ENCODE measurements at regions not wholly inside any gene's neighbourhood (a gene's known extent, or its start where the extent isn't known, plus 50 kb on each side); places are given as distances from the start of the nearest gene placed in this dataset.
"Not testable (repeated sequence)": the region's sequence is repeated elsewhere in the genome, so short reads cannot be mapped to it uniquely, and the experiment has no call there.

DNA sequence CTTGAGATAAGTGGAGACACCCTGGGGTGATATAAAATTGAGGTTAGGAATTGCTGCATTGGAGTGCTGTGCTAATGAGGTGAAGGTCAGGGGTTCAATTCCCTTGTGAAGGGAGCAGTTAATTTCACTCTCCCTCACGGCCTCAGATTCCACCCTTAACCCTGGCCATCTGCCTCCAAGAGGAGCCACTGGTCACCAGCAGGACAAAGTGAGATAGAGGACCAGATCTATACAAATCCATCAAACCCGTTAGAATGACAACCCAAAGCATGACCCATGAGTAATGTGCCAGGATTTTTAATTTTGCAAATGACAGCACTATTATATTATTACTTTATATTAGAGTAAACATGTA, 186.4 kb upstream of the IRF2BP2 start:
- H3K27ac ChIP-seq (ENCODE audit: low read depth, low read length, poor library complexity, severe bottlenecking); H3K9me3 ChIP-seq (ENCODE audit: low read depth, low read length, poor library complexity, severe bottlenecking); H3K27me3 ChIP-seq (replicated peaks; ENCODE audit: insufficient read depth, low read depth, low read length, poor library complexity); BruUV-seq (replicated peaks); POLR2A ChIA-PET (ENCODE audit: low non-redundant PET); H3K4me3 ChIP-seq (ENCODE audit: low read depth, low read length, poor library complexity, severe bottlenecking); DNase-seq (ENCODE audit: low spot score); H3K36me3 ChIP-seq (ENCODE audit: insufficient read depth, low read length, poor library complexity, severe bottlenecking); intact Hi-C loops (cut with micrococcal nuclease; ENCODE audit: unreplicated experiment); CTCF ChIA-PET; H3K4me1 ChIP-seq (ENCODE audit: insufficient read depth, low read length, poor library complexity, severe bottlenecking): not testable (repeated sequence)

DNA sequence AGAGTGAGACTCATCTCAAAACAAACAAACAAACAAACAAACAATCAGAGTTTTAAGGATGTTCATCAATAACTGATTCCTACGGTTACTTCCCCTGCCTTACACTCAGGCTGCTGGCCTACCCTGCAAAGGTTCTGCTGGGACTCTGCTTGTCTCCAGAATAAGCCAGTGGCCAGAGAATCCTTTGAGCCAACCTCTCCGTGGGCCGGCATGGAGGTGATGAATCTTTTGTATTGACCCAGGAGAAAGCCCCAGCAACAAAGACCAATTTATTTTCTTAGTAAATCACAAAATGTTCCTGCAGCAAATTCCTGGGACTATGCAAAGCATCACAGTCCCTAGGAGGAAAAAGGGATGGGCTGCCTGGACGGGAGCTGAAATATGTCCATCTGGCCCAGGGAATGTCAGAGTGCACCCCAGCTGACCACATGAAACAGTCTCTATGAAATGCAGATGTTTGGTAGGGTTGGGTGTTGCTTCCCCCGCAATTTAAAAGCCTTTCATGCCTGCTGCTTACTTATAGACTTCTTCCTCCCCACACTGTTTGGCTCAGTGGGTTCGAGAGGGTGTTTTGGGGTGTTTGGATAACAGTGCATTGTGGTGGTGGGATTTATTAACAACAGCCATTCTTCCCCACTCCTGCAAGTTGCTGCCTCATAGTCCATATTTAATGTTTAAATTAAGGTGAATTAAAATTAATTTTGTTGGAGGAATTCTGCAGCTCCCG, 185.9 kb upstream of the IRF2BP2 start:
- H3K9me3 ChIP-seq (ENCODE audit: low read depth, low read length, poor library complexity, severe bottlenecking); H3K27ac ChIP-seq (ENCODE audit: low read depth, low read length, poor library complexity, severe bottlenecking); DNase-seq (ENCODE audit: low spot score); BruUV-seq (replicated peaks); POLR2A ChIA-PET (ENCODE audit: low non-redundant PET); H3K36me3 ChIP-seq (ENCODE audit: insufficient read depth, low read length, poor library complexity, severe bottlenecking); intact Hi-C loops (cut with micrococcal nuclease; ENCODE audit: unreplicated experiment); H3K27me3 ChIP-seq (replicated peaks; ENCODE audit: insufficient read depth, low read depth, low read length, poor library complexity); H3K4me1 ChIP-seq (ENCODE audit: insufficient read depth, low read length, poor library complexity, severe bottlenecking); H3K4me3 ChIP-seq (ENCODE audit: low read depth, low read length, poor library complexity, severe bottlenecking); CTCF ChIA-PET: not testable (repeated sequence)

DNA sequence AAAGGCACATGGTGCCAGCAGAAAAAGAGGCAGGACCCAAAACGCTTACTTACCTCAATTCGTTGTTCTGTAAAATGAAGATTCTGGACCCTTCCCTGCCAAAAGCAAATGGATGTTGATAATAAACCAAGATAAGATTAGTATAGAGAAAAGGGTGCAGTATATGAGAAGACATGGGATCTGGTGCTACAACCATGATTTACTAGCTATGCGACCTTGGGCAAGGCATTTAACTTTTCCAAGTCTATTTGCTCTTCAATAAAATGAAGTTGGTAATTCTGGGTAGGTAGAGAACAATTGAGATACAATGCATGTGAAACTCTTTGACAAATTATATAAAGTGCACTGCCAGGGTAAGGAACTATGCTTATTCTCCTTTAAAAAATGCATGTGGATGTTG, 185.0 kb upstream of the IRF2BP2 start:
- BruUV-seq (replicated peaks); H3K4me1 ChIP-seq (ENCODE audit: insufficient read depth, low read length, poor library complexity, severe bottlenecking); H3K27ac ChIP-seq (ENCODE audit: low read depth, low read length, poor library complexity, severe bottlenecking); intact Hi-C loops (cut with micrococcal nuclease; ENCODE audit: unreplicated experiment); CTCF ChIA-PET; H3K9me3 ChIP-seq (ENCODE audit: low read depth, low read length, poor library complexity, severe bottlenecking); DNase-seq (ENCODE audit: low spot score); H3K27me3 ChIP-seq (replicated peaks; ENCODE audit: insufficient read depth, low read depth, low read length, poor library complexity); POLR2A ChIA-PET (ENCODE audit: low non-redundant PET); H3K36me3 ChIP-seq (ENCODE audit: insufficient read depth, low read length, poor library complexity, severe bottlenecking); H3K4me3 ChIP-seq (ENCODE audit: low read depth, low read length, poor library complexity, severe bottlenecking): not testable (repeated sequence)

DNA sequence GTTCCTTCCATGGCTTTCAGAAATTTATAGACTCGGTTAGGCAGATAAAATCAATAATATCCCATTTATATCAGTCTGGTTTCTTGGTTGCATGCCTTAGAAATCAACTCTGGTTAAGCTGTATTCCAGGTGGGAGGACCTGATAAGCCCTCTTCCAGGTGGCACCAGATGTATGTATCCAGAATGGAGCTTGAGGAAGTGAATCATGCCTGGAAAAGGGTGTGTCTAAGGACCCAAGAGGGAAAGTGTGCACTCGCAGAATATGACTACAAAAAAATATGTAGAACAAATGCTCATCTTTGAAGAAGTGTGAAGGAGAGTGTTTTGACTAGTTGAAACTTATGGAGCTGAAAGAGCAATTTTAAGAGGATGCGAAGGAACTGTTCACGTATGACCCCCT, 184.5 kb upstream of the IRF2BP2 start:
- H3K36me3 ChIP-seq (ENCODE audit: insufficient read depth, low read length, poor library complexity, severe bottlenecking); POLR2A ChIA-PET (ENCODE audit: low non-redundant PET); BruUV-seq (replicated peaks); H3K4me3 ChIP-seq (ENCODE audit: low read depth, low read length, poor library complexity, severe bottlenecking); DNase-seq (ENCODE audit: low spot score); H3K4me1 ChIP-seq (ENCODE audit: insufficient read depth, low read length, poor library complexity, severe bottlenecking); H3K27ac ChIP-seq (ENCODE audit: low read depth, low read length, poor library complexity, severe bottlenecking); H3K9me3 ChIP-seq (ENCODE audit: low read depth, low read length, poor library complexity, severe bottlenecking); H3K27me3 ChIP-seq (replicated peaks; ENCODE audit: insufficient read depth, low read depth, low read length, poor library complexity); CTCF ChIA-PET; intact Hi-C loops (cut with micrococcal nuclease; ENCODE audit: unreplicated experiment): not testable (repeated sequence)

DNA sequence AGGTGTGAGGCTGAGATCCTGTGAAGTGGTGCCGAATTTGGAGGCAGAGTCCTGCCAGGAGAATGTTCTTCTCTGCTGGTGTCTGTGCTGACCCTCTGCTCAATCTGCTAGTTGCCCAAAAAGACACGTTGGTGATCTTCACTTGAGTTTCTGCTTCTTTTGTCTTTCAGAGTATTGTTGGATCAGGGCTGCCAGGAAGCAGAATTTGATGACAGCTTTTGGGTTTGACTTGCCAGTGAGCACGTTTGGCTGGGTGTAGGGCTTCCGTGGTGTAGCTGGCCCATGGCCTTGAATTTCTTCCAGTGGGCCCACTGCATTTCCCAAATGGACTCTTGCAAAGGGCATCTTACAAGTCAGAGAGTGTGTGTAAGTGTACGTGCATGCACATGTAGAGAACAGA, 183.9 kb upstream of the IRF2BP2 start:
- POLR2A ChIA-PET (ENCODE audit: low non-redundant PET); H3K36me3 ChIP-seq (ENCODE audit: insufficient read depth, low read length, poor library complexity, severe bottlenecking): not testable (repeated sequence)

DNA sequence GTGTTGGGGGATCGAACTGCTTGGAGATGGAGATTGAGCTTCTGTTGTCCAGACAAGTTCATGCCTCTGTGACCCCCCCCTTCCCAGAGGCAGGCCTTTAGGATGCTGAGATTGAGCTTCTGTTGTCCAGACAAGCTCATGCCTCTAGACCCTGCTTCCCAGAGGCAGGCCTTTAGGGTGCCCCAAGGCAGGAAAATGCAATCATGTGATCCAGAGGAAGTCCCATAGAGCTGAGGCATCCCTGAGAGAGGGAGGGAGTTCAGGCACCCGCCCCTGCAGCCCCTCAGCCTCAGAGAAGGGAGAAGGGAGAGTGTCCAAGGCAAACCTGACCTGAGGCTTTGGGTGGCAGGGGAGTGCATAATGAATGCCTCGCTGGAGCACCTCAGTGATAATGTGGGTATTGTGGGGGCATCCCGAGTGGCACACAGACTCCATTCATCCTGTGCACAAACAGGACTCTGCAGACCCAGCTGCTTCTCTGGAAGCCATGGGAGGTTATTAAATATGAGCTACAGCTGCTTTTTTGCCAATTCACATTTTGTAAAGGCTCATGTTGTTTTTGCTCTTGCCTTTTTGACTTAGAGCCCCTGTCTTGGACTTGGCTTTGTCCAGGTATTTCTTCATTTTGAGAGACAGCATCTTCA, 182.4 kb upstream of the IRF2BP2 start:
- H3K4me3 ChIP-seq (ENCODE audit: low read depth, low read length, poor library complexity, severe bottlenecking); DNase-seq (ENCODE audit: low spot score); CTCF ChIA-PET; BruUV-seq (replicated peaks); H3K9me3 ChIP-seq (ENCODE audit: low read depth, low read length, poor library complexity, severe bottlenecking); intact Hi-C loops (cut with micrococcal nuclease; ENCODE audit: unreplicated experiment); POLR2A ChIA-PET (ENCODE audit: low non-redundant PET); H3K27me3 ChIP-seq (replicated peaks; ENCODE audit: insufficient read depth, low read depth, low read length, poor library complexity); H3K4me1 ChIP-seq (ENCODE audit: insufficient read depth, low read length, poor library complexity, severe bottlenecking); H3K27ac ChIP-seq (ENCODE audit: low read depth, low read length, poor library complexity, severe bottlenecking); H3K36me3 ChIP-seq (ENCODE audit: insufficient read depth, low read length, poor library complexity, severe bottlenecking): not testable (repeated sequence)

More for the DNA sequence above, 183.9 kb upstream of the IRF2BP2 start:
- CTCF ChIA-PET; H3K27me3 ChIP-seq (replicated peaks; ENCODE audit: insufficient read depth, low read depth, low read length, poor library complexity); H3K27ac ChIP-seq (ENCODE audit: low read depth, low read length, poor library complexity, severe bottlenecking); DNase-seq (ENCODE audit: low spot score); H3K4me3 ChIP-seq (ENCODE audit: low read depth, low read length, poor library complexity, severe bottlenecking); intact Hi-C loops (cut with micrococcal nuclease; ENCODE audit: unreplicated experiment); BruUV-seq (replicated peaks); H3K9me3 ChIP-seq (ENCODE audit: low read depth, low read length, poor library complexity, severe bottlenecking); H3K4me1 ChIP-seq (ENCODE audit: insufficient read depth, low read length, poor library complexity, severe bottlenecking): not testable (repeated sequence)

DNA sequence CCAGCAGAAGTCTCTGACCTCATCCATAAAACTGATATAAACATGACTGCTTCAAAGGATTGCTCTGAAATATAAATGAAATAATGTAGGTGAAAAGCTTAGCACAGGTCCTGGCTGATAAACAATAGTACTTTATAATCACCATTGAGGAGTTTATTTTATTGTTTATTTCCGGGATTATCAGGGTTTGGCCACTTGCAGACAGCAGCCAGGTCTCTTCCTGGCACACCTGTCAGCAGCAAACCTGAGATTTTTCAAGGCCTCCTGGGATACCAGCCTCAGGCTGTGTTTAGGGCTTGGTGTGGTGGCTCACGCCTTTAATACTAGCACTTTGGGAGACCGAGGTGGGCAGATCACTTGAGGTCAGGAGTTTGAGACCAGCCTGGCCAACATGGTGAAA, 181.6 kb upstream of the IRF2BP2 start:
- DNase-seq (ENCODE audit: low spot score); CTCF ChIA-PET: not testable (repeated sequence)

DNA sequence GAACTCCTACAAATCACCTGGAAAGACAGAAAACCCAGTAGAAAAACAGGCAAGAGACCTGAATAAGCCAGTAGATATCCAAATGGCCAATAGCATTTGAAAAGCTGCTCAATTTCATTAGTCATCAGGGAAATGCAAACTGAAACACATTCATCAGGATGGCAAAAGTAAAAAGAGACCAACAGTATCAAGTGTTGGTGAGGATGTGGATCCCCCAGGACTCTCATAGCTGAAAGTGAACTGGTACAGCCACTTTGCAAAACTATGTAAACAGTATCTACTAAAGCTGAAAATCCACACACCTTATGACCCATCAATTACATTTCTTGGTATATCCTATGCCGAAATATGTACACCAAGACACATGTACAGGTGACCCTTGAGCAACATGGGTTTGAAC, 180.4 kb upstream of the IRF2BP2 start:
- H3K27me3 ChIP-seq (replicated peaks; ENCODE audit: insufficient read depth, low read depth, low read length, poor library complexity); H3K36me3 ChIP-seq (ENCODE audit: insufficient read depth, low read length, poor library complexity, severe bottlenecking); H3K4me1 ChIP-seq (ENCODE audit: insufficient read depth, low read length, poor library complexity, severe bottlenecking); H3K4me3 ChIP-seq (ENCODE audit: low read depth, low read length, poor library complexity, severe bottlenecking); DNase-seq (ENCODE audit: low spot score); H3K27ac ChIP-seq (ENCODE audit: low read depth, low read length, poor library complexity, severe bottlenecking); H3K9me3 ChIP-seq (ENCODE audit: low read depth, low read length, poor library complexity, severe bottlenecking); BruUV-seq (replicated peaks); intact Hi-C loops (cut with micrococcal nuclease; ENCODE audit: unreplicated experiment); POLR2A ChIA-PET (ENCODE audit: low non-redundant PET); CTCF ChIA-PET: not testable (repeated sequence)

More for the DNA sequence above, 181.6 kb upstream of the IRF2BP2 start:
- H3K36me3 ChIP-seq (ENCODE audit: insufficient read depth, low read length, poor library complexity, severe bottlenecking); BruUV-seq (replicated peaks); POLR2A ChIA-PET (ENCODE audit: low non-redundant PET); H3K27me3 ChIP-seq (replicated peaks; ENCODE audit: insufficient read depth, low read depth, low read length, poor library complexity); H3K4me3 ChIP-seq (ENCODE audit: low read depth, low read length, poor library complexity, severe bottlenecking); intact Hi-C loops (cut with micrococcal nuclease; ENCODE audit: unreplicated experiment); H3K4me1 ChIP-seq (ENCODE audit: insufficient read depth, low read length, poor library complexity, severe bottlenecking); H3K9me3 ChIP-seq (ENCODE audit: low read depth, low read length, poor library complexity, severe bottlenecking); H3K27ac ChIP-seq (ENCODE audit: low read depth, low read length, poor library complexity, severe bottlenecking): not testable (repeated sequence)
